ENCODE measurements at regions not wholly inside any gene's neighbourhood (a gene's known extent, or its start where the extent isn't known, plus 50 kb on each side); places are given as distances from the start of the nearest gene placed in this dataset.
"Not testable (repeated sequence)": the region's sequence is repeated elsewhere in the genome, so short reads cannot be mapped to it uniquely, and the experiment has no call there.

GRCh38 chr1:187043433-187043832 is 214.7 kb downstream of the PLA2G4A start:
- TF ChIP-seq, protein P1, sequence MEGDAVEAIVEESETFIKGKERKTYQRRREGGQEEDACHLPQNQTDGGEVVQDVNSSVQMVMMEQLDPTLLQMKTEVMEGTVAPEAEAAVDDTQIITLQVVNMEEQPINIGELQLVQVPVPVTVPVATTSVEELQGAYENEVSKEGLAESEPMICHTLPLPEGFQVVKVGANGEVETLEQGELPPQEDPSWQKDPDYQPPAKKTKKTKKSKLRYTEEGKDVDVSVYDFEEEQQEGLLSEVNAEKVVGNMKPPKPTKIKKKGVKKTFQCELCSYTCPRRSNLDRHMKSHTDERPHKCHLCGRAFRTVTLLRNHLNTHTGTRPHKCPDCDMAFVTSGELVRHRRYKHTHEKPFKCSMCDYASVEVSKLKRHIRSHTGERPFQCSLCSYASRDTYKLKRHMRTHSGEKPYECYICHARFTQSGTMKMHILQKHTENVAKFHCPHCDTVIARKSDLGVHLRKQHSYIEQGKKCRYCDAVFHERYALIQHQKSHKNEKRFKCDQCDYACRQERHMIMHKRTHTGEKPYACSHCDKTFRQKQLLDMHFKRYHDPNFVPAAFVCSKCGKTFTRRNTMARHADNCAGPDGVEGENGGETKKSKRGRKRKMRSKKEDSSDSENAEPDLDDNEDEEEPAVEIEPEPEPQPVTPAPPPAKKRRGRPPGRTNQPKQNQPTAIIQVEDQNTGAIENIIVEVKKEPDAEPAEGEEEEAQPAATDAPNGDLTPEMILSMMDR (IDR thresholded peaks at IDR 0.05), result not testable (repeated sequence)
- TF ChIP-seq POLR2A (IDR thresholded peaks at IDR 0.05), result not testable (repeated sequence)
